ENCODE measurements at regions not wholly inside any gene's neighbourhood (a gene's known extent, or its start where the extent isn't known, plus 50 kb on each side); places are given as distances from the start of the nearest gene placed in this dataset.
A peak's percentile ranks its signal among the peaks of the same experiment; 100 is the strongest.

DNA sequence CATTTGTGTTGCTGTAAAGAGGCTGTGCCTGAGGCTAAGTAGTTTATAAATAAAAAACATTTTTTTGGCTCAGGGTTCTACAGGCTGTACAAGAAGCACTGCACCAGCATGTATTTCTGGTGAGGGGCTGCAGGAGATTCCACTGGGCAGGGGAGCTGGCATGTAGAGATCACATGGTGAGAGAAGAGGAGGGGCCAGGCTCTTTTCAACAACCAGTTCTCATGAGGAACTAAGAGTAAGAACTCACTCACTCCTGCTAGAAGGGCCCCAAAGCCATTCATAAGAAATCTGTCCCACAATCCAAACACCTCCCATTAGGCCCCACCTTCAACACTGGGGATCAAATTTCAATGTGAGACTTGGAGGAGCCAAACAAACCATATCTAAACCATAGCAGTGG lies 214.9 kb upstream of the LMCD1 start:
- Histone ChIP-seq H3K79me2 (ENCODE audit: control insufficient read depth, insufficient read depth, low read length, poor library complexity) (no peaks in the 10 kb centered on the region), H3K27ac (ENCODE audit: low read depth, low read length) (no peak overlapping the region), H3K9ac (ENCODE audit: low read length) (no peak overlapping the region), H4K12ac (ENCODE audit: low read depth, low read length) (no peak overlapping the region), H3K79me1 (ENCODE audit: low read length) (no peaks in the 10 kb centered on the region), H3K36me3 (ENCODE audit: control insufficient read depth in 1 of 2, insufficient read depth in 2 of 2, low read length in 2 of 2) (no peaks in the 10 kb centered on the region), H3K4me2 (ENCODE audit: low read length) (no peak overlapping the region), H3K4me3 (ENCODE audit: low read depth, low read length) (no peak overlapping the region), H2AK5ac (ENCODE audit: low read length) (no peak overlapping the region), H3K14ac (ENCODE audit: low read length) (no peak overlapping the region), H2BK5ac (ENCODE audit: low read depth, low read length, poor library complexity) (no peak overlapping the region), H3K4ac (ENCODE audit: low read depth, low read length) (no peak overlapping the region), H3K27me3 (ENCODE audit: insufficient read depth, low read length) (no peaks in the 10 kb centered on the region), H4K8ac (ENCODE audit: low read depth, low read length) (no peak overlapping the region), H4K91ac (ENCODE audit: low read depth, low read length) (no peak overlapping the region), H2AFZ (ENCODE audit: insufficient read depth, low read length, poor library complexity) (no peak overlapping the region), H3K18ac (ENCODE audit: low read length) (no peak overlapping the region), H3K23ac (ENCODE audit: low read length) (no peak overlapping the region), H2BK12ac (ENCODE audit: low read length) (no peak overlapping the region), H3K4me1 (ENCODE audit: control insufficient read depth in 1 of 2, insufficient read depth in 2 of 2, low read length in 2 of 2) (no peaks in the 10 kb centered on the region), H2BK120ac (ENCODE audit: insufficient read depth, low read length, poor library complexity) (no peak overlapping the region), H3K9me3 (ENCODE audit: insufficient read depth, low read depth, low read length) (no peaks in the 10 kb centered on the region)
- no peak for DNase-seq

DNA sequence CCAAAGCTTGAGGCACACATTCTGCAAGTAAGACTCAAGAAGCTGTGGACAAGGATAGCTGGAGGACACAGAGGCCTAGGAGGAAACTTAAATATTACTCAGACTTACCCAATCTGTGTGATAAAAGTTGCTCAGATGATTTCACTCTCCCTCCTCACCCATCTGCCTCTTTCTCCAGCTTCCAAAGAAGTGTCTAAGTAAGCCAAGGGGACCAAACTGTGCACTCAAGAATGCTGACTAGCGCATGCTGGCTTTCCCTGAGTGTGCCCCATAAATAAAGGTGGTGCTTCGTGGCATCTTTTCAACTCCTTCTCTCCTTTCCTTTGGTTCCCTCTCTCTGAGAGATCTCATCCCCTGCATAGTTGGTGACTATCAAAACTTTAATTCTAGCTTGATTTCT lies 211.0 kb upstream of the LMCD1 start:
- H3K14ac ChIP-seq (ENCODE audit: low read length): no peak overlapping the region
- H3K27me3 ChIP-seq (ENCODE audit: insufficient read depth, low read length): no peaks in the 10 kb centered on the region
- H3K23ac ChIP-seq (ENCODE audit: low read length): no peak overlapping the region
- no peak overlapping the region for H2AFZ ChIP-seq (ENCODE audit: insufficient read depth, low read length, poor library complexity)
- H4K8ac ChIP-seq (ENCODE audit: low read depth, low read length): no peak overlapping the region
- no CpG with 5 or more reads among the region's 2 CpGs for WGBS (ENCODE audit: extremely low coverage, insufficient coverage, insufficient read length)
- no peak overlapping the region for H4K12ac ChIP-seq (ENCODE audit: low read depth, low read length)
- DNase-seq: no peak
- H3K9me3 ChIP-seq (ENCODE audit: insufficient read depth, low read depth, low read length): no peaks in the 10 kb centered on the region
- no peaks in the 10 kb centered on the region for H3K4me1 ChIP-seq (ENCODE audit: control insufficient read depth in 1 of 2, insufficient read depth in 2 of 2, low read length in 2 of 2)
- no peak overlapping the region for H2BK120ac ChIP-seq (ENCODE audit: insufficient read depth, low read length, poor library complexity)
- H3K79me1 ChIP-seq (ENCODE audit: low read length): no peaks in the 10 kb centered on the region
- H3K79me2 ChIP-seq (ENCODE audit: control insufficient read depth, insufficient read depth, low read length, poor library complexity): no peaks in the 10 kb centered on the region
- H2BK12ac ChIP-seq (ENCODE audit: low read length): no peak overlapping the region
- H2BK5ac ChIP-seq (ENCODE audit: low read depth, low read length, poor library complexity): no peak overlapping the region
- H3K9ac ChIP-seq (ENCODE audit: low read length): no peak overlapping the region
- no peaks in the 10 kb centered on the region for H3K36me3 ChIP-seq (ENCODE audit: control insufficient read depth in 1 of 2, insufficient read depth in 2 of 2, low read length in 2 of 2)
- H3K18ac ChIP-seq (ENCODE audit: low read length): no peak overlapping the region
- H3K4ac ChIP-seq (ENCODE audit: low read depth, low read length): no peak overlapping the region
- no peak overlapping the region for H3K4me3 ChIP-seq (ENCODE audit: low read depth, low read length)
- no peak overlapping the region for H2AK5ac ChIP-seq (ENCODE audit: low read length)
- no peak overlapping the region for H3K4me2 ChIP-seq (ENCODE audit: low read length)
- H4K91ac ChIP-seq (ENCODE audit: low read depth, low read length): no peak overlapping the region
- H3K27ac ChIP-seq (ENCODE audit: low read depth, low read length): no peak overlapping the region

DNA sequence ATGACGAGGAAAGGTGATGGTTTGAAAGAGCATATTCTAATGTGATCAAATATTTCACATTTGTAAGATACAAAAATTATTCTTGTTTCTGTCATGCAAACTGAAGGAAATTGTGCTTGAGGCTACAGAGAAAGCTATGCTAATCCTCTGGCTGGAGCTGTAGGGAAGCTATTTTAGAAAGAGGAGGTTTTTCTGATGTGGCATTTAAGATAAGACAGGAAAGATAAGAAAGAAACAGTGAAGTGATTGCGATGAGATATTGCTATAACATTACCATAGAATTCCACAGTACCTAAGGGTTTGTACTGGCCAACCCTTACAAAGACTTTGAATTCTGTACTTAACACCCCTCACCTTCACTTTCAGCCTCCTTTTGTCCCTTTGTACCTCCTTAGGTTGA lies 205.2 kb upstream of the LMCD1 start:
- Histone ChIP-seq H3K27me3 (ENCODE audit: insufficient read depth, low read length) (no peaks in the 10 kb centered on the region), H3K36me3 (ENCODE audit: control insufficient read depth in 1 of 2, insufficient read depth in 2 of 2, low read length in 2 of 2) (no peaks in the 10 kb centered on the region), H3K79me2 (ENCODE audit: control insufficient read depth, insufficient read depth, low read length, poor library complexity) (no peaks in the 10 kb centered on the region), H2AFZ (ENCODE audit: insufficient read depth, low read length, poor library complexity) (no peak overlapping the region), H3K14ac (ENCODE audit: low read length) (no peak overlapping the region), H3K9ac (ENCODE audit: low read length) (no peak overlapping the region), H3K4ac (ENCODE audit: low read depth, low read length) (no peak overlapping the region), H3K18ac (ENCODE audit: low read length) (no peak overlapping the region), H3K4me1 (ENCODE audit: control insufficient read depth in 1 of 2, insufficient read depth in 2 of 2, low read length in 2 of 2) (no peaks in the 10 kb centered on the region), H3K9me3 (ENCODE audit: insufficient read depth, low read depth, low read length) (no peaks in the 10 kb centered on the region), H3K27ac (ENCODE audit: low read depth, low read length) (no peak overlapping the region), H3K4me3 (ENCODE audit: low read depth, low read length) (no peak overlapping the region), H2BK5ac (ENCODE audit: low read depth, low read length, poor library complexity) (no peak overlapping the region), H2BK120ac (ENCODE audit: insufficient read depth, low read length, poor library complexity) (no peak overlapping the region), H4K12ac (ENCODE audit: low read depth, low read length) (no peak overlapping the region), H3K79me1 (ENCODE audit: low read length) (no peaks in the 10 kb centered on the region), H2AK5ac (ENCODE audit: low read length) (no peak overlapping the region), H3K23ac (ENCODE audit: low read length) (no peak overlapping the region), H4K8ac (ENCODE audit: low read depth, low read length) (no peak overlapping the region), H4K91ac (ENCODE audit: low read depth, low read length) (no peak overlapping the region), H3K4me2 (ENCODE audit: low read length) (no peak overlapping the region), H2BK12ac (ENCODE audit: low read length) (no peak overlapping the region)
- DNase-seq: peak; percentile 34 to 89
- WGBS (ENCODE audit: extremely low coverage, insufficient coverage, insufficient read length): no CpG with 5 or more reads among the region's 2 CpGs

DNA sequence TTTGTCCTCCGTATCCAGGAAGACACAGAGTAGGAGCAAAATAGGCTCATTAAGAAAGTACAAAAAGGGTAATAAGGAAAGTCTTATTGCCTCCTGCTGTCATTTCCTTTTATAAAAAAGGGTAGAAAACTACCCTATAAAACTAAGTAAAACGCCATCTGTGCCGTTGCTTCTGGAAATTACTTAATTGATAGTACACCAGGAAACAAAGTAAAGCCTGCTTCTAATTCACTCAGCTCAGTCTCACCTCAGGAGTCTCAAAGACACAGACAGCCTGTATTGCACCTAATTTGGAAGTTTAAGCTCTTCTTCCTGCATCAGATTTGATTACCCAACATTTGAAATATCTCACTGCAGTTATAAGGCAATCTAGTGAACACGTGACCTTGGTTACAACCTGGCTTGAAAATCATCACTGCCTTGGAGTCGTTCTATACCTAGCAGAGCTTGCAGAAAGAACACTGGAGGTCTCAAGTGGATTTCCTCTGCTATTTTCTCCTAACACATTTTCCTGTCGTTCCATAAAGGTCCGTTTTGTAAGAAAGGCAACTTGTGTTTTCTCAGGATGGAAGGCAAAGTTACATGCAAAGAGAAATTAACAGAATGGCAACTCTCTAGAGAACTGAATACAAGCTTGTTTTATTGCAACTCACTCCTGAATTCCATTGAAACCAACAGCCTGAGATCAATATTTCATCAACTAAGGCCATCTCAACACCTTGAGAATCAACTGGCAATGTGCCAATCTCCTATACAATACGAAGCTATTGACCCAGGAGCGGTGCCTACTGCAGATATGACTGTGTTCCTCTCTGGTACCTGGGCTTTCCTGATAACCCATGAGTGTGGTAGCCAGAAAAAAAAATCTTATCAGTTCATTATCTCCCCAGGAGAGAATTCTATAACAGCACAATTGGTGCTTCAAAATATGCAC lies 203.3 kb upstream of the LMCD1 start:
- no peak overlapping the region for H3K4me2 ChIP-seq (ENCODE audit: low read length)
- H3K4me1 ChIP-seq (ENCODE audit: control insufficient read depth in 1 of 2, insufficient read depth in 2 of 2, low read length in 2 of 2): no peaks in the 10 kb centered on the region
- no peak overlapping the region for H3K23ac ChIP-seq (ENCODE audit: low read length)
- no peak overlapping the region for H4K91ac ChIP-seq (ENCODE audit: low read depth, low read length)
- no peak overlapping the region for H4K8ac ChIP-seq (ENCODE audit: low read depth, low read length)
- H3K36me3 ChIP-seq (ENCODE audit: control insufficient read depth in 1 of 2, insufficient read depth in 2 of 2, low read length in 2 of 2): no peaks in the 10 kb centered on the region
- H3K79me1 ChIP-seq (ENCODE audit: low read length): no peaks in the 10 kb centered on the region
- H3K4ac ChIP-seq (ENCODE audit: low read depth, low read length): no peak overlapping the region
- no peak overlapping the region for H3K18ac ChIP-seq (ENCODE audit: low read length)
- H2BK120ac ChIP-seq (ENCODE audit: insufficient read depth, low read length, poor library complexity): no peak overlapping the region
- H4K12ac ChIP-seq (ENCODE audit: low read depth, low read length): no peak overlapping the region
- no peak overlapping the region for H2BK12ac ChIP-seq (ENCODE audit: low read length)
- H2AK5ac ChIP-seq (ENCODE audit: low read length): no peak overlapping the region
- H3K27ac ChIP-seq (ENCODE audit: low read depth, low read length): no peak overlapping the region
- H3K27me3 ChIP-seq (ENCODE audit: insufficient read depth, low read length): no peaks in the 10 kb centered on the region
- no peak overlapping the region for H2BK5ac ChIP-seq (ENCODE audit: low read depth, low read length, poor library complexity)
- no peak overlapping the region for H3K9ac ChIP-seq (ENCODE audit: low read length)
- H3K14ac ChIP-seq (ENCODE audit: low read length): no peak overlapping the region
- no peaks in the 10 kb centered on the region for H3K9me3 ChIP-seq (ENCODE audit: insufficient read depth, low read depth, low read length)
- no peak overlapping the region for H3K4me3 ChIP-seq (ENCODE audit: low read depth, low read length)
- no peak for DNase-seq
- H3K79me2 ChIP-seq (ENCODE audit: control insufficient read depth, insufficient read depth, low read length, poor library complexity): no peaks in the 10 kb centered on the region
- no CpG with 5 or more reads among the region's 9 CpGs for WGBS (ENCODE audit: extremely low coverage, insufficient coverage, insufficient read length)
- H2AFZ ChIP-seq (ENCODE audit: insufficient read depth, low read length, poor library complexity): no peak overlapping the region

Measured in trophoblast cell (in vitro differentiated cells and primary cell).